ENCODE measurements at regions not wholly inside any gene's neighbourhood (a gene's known extent, or its start where the extent isn't known, plus 50 kb on each side); places are given as distances from the start of the nearest gene placed in this dataset.

GRCh38 chr3:141682921-141683320, 55.2 kb upstream of the RNF7 start:
- Histone ChIP-seq H3K9me3 (ENCODE audit: control insufficient read depth, low read depth, low read length) (no peaks in the 10 kb centered on the region), H2BK12ac (ENCODE audit: insufficient read length, low read depth, low read length) (no peak overlapping the region), H3T11ph (ENCODE audit: low read length) (no peak overlapping the region), H3K23me2 (ENCODE audit: insufficient read length, low read depth, low read length, poor library complexity, severe bottlenecking) (peaks cover 3% of the 10 kb centered on the region), H3K56ac (ENCODE audit: insufficient read length, low read depth, low read length) (no peak overlapping the region), H2AFZ (ENCODE audit: low read length) (no peak overlapping the region), H4K20me1 (ENCODE audit: control insufficient read depth, insufficient read depth, insufficient read length) (no peaks in the 10 kb centered on the region), H4K91ac (ENCODE audit: insufficient read length, low read depth, low read length) (no peak overlapping the region), H2BK120ac (ENCODE audit: low read depth, low read length, poor library complexity, severe bottlenecking) (no peak overlapping the region), H4K5ac (ENCODE audit: insufficient read length, low read depth, low read length) (no peak overlapping the region), H3K27me3 (ENCODE audit: insufficient read depth, low read length) (no peaks in the 10 kb centered on the region), H3K4ac (ENCODE audit: low read depth, low read length) (no peak overlapping the region), H3K18ac (ENCODE audit: insufficient read length, low read depth, low read length) (no peak overlapping the region), H3K23ac (ENCODE audit: insufficient read length, low read depth, low read length) (no peak overlapping the region), H3K4me1 (ENCODE audit: insufficient read depth, low read length) (peaks cover 6% of the 10 kb centered on the region; the same call in 1 of the 2 replicates), H3K14ac (ENCODE audit: insufficient read depth, low read length) (no peak overlapping the region), H3K79me1 (ENCODE audit: insufficient read depth, low read depth, low read length, poor library complexity, severe bottlenecking) (no peaks in the 10 kb centered on the region), H2BK20ac (ENCODE audit: low read depth, low read length, poor library complexity, severe bottlenecking) (no peak overlapping the region), H3K4me2 (ENCODE audit: insufficient read depth, insufficient read length, low read length) (no peak overlapping the region), H2AK5ac (ENCODE audit: insufficient read length, low read length) (no peak overlapping the region), H3K27ac (ENCODE audit: insufficient read length, low read depth, low read length) (no peak overlapping the region), H3K79me2 (ENCODE audit: insufficient read depth, low read length) (no peaks in the 10 kb centered on the region), H2BK15ac (ENCODE audit: low read depth, low read length) (no peak overlapping the region), H4K8ac (replicated peaks; ENCODE audit: insufficient read length, low read depth, low read length) (no peak overlapping the region), H3K9ac (ENCODE audit: extremely low read depth, insufficient read length, low read length) (no peak overlapping the region), H2BK5ac (ENCODE audit: insufficient read length, low read length) (no peak overlapping the region)
- no peak overlapping the region for H3K4me3 Mint-ChIP-seq
- H3K27ac Mint-ChIP-seq: peak overlapping the region in 1 of 3 experiments; percentile 68; a peak in 2 of 7 replicates
- H3K4me1 Mint-ChIP-seq: peaks cover 30 to 38% of the 10 kb centered on the region in 2 experiments
- peaks cover 0 to 3% of the 10 kb centered on the region in 2 experiments; a peak in 1 of 5 replicates for H3K9me3 Mint-ChIP-seq
- H3K36me3 Mint-ChIP-seq (ENCODE audit: insufficient read depth in 1 of 3, low read depth in 3 of 3): peaks cover 0 to 2% (median 0%) of the 10 kb centered on the region in 3 experiments; a peak in 2 of 7 replicates
- H3K27me3 Mint-ChIP-seq (ENCODE audit: low read depth): no peaks in the 10 kb centered on the region
- WGBS (ENCODE audit: extremely low coverage, insufficient read length, low lambda C conversion rate): no CpG with 5 or more reads among the region's 9 CpGs
- DNase-seq: no peak
- no peak for TF ChIP-seq CTCF (conservative IDR thresholded peaks at IDR 0.05)

Data from H9 (cell line).